Liver (tissue), 3 donors: ENCODE measurements at regions not wholly inside any gene's neighbourhood (a gene's known extent, or its start where the extent isn't known, plus 50 kb on each side); places are given as distances from the start of the nearest gene placed in this dataset.

Experiments
- CTCF ChIP-seq: fragments of 150-350 bp; IDR thresholded peaks from 2 replicates; pipeline ENCODE4 v1.5.1; 2017; ENCODE audit warnings: improper control_type of control experiment, low read depth, low read length; ENCODE audit not compliant: missing input control
- REST ChIP-seq: IDR thresholded peaks from 2 replicates; pipeline ENCODE4 v1.6.1; 2016; ENCODE audit warnings: antibody characterized with exemption, mild to moderate bottlenecking
- SP1 ChIP-seq: IDR thresholded peaks from 2 replicates; pipeline ENCODE4 v1.6.1; 2018; ENCODE audit warnings: antibody characterized with exemption, mild to moderate bottlenecking
- TAF1 ChIP-seq: conservative IDR thresholded peaks from 2 replicates; pipeline ENCODE4 v1.6.1; 2016; ENCODE audit warnings: antibody characterized with exemption, mild to moderate bottlenecking
- donor health status: healthy.
- donor health status: healthy.

GRCh38 chr12:85695097-85695715, 141.0 kb downstream of the RASSF9 start:
- no peak for TF ChIP-seq SP1
- TF ChIP-seq CTCF = no peak
- no peak for TF ChIP-seq REST
- TF ChIP-seq TAF1 = no peak
